ENCODE measurements at regions not wholly inside any gene's neighbourhood (a gene's known extent, or its start where the extent isn't known, plus 50 kb on each side); places are given as distances from the start of the nearest gene placed in this dataset.

DNA sequence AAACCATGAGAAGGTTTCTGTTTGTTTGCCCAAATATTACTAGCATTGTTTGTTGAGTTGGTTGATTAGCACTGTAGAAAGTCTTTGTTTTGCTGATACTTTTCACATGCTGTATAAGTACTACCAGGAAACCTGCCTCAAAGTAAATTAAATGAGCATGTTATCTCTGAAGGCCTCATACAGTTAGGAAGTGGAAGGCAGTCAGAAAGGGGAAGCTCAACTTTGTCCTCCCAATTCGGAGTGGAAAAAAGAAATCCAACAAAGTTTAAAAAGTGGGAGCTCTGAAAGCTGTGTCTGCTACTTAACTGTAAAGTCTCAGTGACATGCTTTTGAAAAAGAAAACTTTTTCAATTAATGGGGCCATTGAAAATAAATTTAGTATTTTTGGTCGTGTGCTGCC is 188.3 kb upstream of the BLID start:
- H3K9me3 Mint-ChIP-seq: peaks cover 2 to 12% (median 8%) of the 10 kb centered on the region in 7 donors
- H3K4me3 Mint-ChIP-seq: no peak overlapping the region
- H3K27ac Mint-ChIP-seq: no peak overlapping the region
- no peaks in the 10 kb centered on the region for H3K4me1 Mint-ChIP-seq
- H3K27me3 Mint-ChIP-seq: peaks cover 6 to 20% (median 11%) of the 10 kb centered on the region in 3 donors
- DNase-seq (no peak), ATAC-seq (ENCODE audit: low read depth in 2 of 2) (no peak)
- H3K36me3 Mint-ChIP-seq: peaks cover 7% of the 10 kb centered on the region in 2 donors

DNA sequence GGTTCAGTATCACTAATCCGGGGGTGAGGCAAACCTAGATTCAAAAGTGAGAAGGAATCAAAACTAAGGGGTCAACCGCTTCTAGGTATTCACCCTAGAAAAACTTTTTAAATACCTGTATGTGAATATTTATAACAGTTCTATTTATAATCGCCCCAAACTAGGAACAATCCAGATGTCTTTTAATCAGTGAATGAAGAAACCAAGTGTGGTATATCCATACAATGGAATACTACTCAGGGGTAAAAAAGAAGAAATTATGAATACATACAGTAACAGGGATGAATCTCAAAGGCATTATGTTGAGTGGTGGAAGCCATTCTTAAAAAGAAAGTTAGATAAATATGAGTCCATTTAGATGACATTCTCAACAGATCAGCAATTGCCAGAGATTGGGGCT is 178.0 kb upstream of the BLID start:
- Mint-ChIP-seq H3K27ac (no peak overlapping the region), H3K9me3 (peaks cover 6 to 32% (median 8%) of the 10 kb centered on the region in 7 donors), H3K4me1 (no peaks in the 10 kb centered on the region), H3K27me3 (no peaks in the 10 kb centered on the region), H3K36me3 (peaks cover 0 to 3% of the 10 kb centered on the region in 2 donors), H3K4me3 (no peak overlapping the region)
- no peak for DNase-seq
- no peak for ATAC-seq (ENCODE audit: low read depth in 2 of 2)

DNA sequence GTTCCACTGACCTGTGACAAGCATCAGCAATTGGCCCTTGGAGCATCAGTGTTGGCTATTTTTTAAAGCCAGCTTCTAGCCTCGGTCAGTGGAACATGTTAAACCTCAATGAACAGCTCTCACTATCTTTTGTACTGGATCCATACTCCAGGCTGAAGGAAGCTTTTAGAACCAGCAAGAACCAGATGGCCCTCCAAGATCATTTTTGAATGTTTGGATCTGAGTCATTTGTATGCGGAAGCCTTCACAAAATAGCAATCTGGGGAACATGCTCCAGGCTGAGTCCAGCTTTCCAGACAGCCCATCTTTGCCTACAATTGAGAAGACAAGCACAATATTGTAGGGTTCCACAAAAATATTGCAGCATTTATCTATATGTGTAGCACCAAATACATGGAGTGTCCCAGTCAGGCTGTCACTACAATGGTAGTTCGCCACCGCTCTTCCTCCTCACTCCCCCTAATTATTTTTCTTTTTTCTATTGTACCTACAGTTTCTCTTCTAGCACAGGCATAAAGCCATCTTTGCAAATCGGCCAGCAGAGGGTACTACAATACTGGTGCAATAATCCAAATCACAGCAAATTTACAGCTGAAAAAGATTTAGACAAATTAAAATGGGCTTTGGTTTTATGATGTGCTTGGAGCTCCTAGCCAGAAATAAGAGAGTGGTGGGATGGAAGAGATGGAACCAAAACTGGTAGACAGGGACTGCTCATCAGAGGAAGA is 177.4 kb upstream of the BLID start:
- Mint-ChIP-seq H3K4me3 (no peak overlapping the region), H3K9me3 (peaks cover 6 to 26% (median 7%) of the 10 kb centered on the region in 7 donors), H3K27me3 (no peaks in the 10 kb centered on the region), H3K36me3 (no peaks in the 10 kb centered on the region), H3K4me1 (no peaks in the 10 kb centered on the region), H3K27ac (no peak overlapping the region)
- no peak for ATAC-seq (ENCODE audit: low read depth in 2 of 2)
- no peak for DNase-seq

DNA sequence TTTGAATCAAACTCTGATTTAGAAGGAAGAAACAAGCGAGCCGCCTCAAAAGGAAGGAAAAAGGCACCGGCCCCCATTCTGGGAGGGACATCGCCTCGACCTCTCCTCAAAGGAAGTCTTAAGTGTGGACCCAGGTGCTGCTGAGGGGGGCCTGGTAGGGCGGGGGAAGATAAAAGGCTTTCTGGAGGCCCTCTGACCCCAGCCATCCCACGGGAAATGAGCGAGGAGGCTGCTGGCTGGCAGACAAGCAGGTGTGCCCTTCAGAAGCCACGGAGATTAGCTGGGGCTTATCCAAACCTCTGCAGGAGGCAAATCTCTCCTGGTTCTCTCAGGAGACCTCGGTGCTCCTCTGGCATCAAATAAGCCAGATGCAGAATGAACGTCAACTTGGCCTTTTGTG is 171.4 kb upstream of the BLID start:
- no peak overlapping the region for H3K27ac Mint-ChIP-seq
- H3K9me3 Mint-ChIP-seq: peaks cover 0 to 2% (median 0%) of the 10 kb centered on the region in 7 donors
- peaks cover 0 to 7% (median 4%) of the 10 kb centered on the region in 3 donors for H3K27me3 Mint-ChIP-seq

DNA sequence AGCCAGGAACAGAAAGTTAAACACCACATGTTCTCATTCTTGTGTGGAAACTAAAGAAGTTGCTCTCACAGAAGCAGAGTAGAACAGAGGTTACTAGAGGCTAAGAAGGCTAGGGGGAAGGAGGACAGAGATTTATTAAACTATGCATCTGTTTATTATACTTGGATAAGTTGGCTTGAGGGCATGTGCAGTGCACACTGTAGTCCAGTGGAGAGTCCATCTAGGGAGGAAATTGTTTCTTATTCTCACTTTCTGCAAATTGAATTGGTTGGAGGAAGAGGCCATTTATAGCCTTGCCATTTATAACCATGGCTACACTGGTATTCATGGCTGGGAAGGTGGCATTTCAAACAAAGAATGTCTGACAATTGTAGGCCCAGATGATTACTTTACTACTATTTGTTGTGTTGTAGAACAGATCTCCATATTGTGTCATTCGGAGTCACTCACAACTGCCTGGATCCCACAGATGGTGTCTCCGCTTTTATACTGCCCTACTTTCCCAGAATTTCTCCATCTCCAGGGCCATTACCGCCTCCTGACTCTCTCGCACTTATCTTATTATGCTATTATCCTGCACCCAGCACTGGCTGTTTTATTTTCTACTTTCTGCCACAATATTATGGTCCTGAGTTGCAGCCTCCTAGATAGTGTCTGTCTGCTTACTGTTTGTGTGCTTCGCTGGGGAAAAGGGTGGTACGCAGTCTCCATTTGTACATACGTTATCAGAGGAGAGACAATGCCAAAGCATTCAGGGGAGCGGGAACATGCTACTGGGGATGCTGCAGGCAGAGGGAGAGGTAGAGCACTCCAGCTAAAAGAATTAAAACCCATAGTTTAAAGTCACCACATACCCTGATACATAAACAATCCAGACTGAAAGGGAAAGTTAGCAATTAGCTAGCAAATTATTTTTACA is 169.3 kb upstream of the BLID start:
- no peaks in the 10 kb centered on the region for H3K36me3 Mint-ChIP-seq
- no peak overlapping the region for H3K4me3 Mint-ChIP-seq
- H3K27ac Mint-ChIP-seq: no peak overlapping the region
- H3K4me1 Mint-ChIP-seq: no peaks in the 10 kb centered on the region
- DNase-seq (no peak), ATAC-seq (ENCODE audit: low read depth in 2 of 2) (no peak)
- peaks cover 4 to 8% (median 7%) of the 10 kb centered on the region in 3 donors for H3K27me3 Mint-ChIP-seq
- peaks cover 0 to 5% (median 0%) of the 10 kb centered on the region in 7 donors for H3K9me3 Mint-ChIP-seq

More for the DNA sequence above, 171.4 kb upstream of the BLID start:
- no peak overlapping the region for H3K4me3 Mint-ChIP-seq
- ATAC-seq (ENCODE audit: low read depth in 2 of 2) (no peak), DNase-seq (no peak)
- H3K4me1 Mint-ChIP-seq: no peaks in the 10 kb centered on the region
- H3K36me3 Mint-ChIP-seq: no peaks in the 10 kb centered on the region

DNA sequence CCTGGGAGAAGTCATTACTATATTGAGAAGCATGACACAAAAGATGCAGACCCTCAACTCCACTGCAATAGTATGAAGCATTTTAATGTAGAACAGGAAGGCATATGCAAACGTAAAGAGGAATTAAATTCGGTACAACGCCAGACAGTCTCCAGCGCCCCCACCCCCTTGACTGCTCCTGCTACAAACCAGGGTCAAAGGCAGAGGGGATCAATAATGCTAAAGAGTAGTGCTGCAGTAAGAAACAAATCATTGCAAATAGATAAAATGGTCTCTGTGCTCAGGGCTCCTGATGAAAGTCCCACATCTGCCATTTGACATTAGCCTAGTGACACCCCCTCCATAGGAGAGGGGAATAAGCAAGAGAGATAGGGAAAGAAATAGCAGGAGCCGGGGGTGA is 164.9 kb upstream of the BLID start:
- Mint-ChIP-seq H3K36me3 (no peaks in the 10 kb centered on the region), H3K4me3 (no peak overlapping the region), H3K4me1 (no peaks in the 10 kb centered on the region), H3K9me3 (peaks cover 0 to 5% (median 0%) of the 10 kb centered on the region in 7 donors), H3K27me3 (peaks cover 0 to 8% (median 4%) of the 10 kb centered on the region in 3 donors), H3K27ac (no peak overlapping the region)
- no peak for DNase-seq
- ATAC-seq (ENCODE audit: low read depth in 2 of 2): no peak

DNA sequence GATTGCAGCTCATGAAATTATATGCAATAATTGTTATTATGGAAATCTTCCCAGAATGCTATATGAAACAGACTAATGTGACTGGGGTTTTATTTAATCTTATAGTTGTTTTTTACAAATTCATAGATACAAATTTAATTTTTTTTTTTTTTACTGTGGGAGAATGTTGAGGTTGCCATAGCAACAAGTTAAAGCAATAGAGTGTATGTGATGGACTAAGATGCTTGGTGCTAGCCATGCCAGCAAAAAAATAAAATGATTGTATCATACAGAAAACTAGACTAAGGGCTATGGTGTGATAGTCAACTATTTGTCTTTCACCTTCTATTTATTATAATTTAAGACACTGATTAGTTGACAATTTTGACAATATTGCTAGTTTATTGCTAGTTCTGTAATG is 163.2 kb upstream of the BLID start:
- no peak overlapping the region for H3K27ac Mint-ChIP-seq
- no peak for DNase-seq
- no peaks in the 10 kb centered on the region for H3K36me3 Mint-ChIP-seq
- H3K27me3 Mint-ChIP-seq: peaks cover 0 to 8% (median 4%) of the 10 kb centered on the region in 3 donors
- no peak overlapping the region for H3K4me3 Mint-ChIP-seq
- no peak for ATAC-seq (ENCODE audit: low read depth in 2 of 2)
- H3K4me1 Mint-ChIP-seq: no peaks in the 10 kb centered on the region
- H3K9me3 Mint-ChIP-seq: peaks cover 0 to 5% (median 0%) of the 10 kb centered on the region in 7 donors

DNA sequence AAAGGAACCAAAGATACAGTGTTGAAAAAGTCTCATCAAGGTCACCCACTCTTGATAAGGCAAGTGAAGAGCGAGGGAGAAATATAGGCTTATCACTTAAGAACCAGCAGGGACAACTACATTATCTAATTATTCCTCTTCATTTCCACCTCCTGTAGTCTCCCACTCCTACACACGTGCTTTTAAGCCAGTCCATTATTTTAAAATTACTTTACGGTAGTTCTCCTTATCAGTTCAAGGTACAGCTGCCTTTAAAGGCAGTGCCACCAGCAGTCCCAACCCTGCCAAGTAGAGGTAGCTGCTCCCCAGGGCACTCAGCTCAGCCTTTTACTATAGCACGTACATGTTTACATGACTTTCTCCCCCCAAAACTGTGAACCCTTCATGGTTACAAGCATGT is 161.5 kb upstream of the BLID start:
- Mint-ChIP-seq H3K4me3 (no peak overlapping the region), H3K27me3 (peaks cover 0 to 11% (median 8%) of the 10 kb centered on the region in 3 donors), H3K27ac (no peak overlapping the region), H3K36me3 (no peaks in the 10 kb centered on the region), H3K9me3 (peaks cover 0 to 5% (median 0%) of the 10 kb centered on the region in 7 donors), H3K4me1 (no peaks in the 10 kb centered on the region)
- ATAC-seq (ENCODE audit: low read depth in 2 of 2) (no peak), DNase-seq (no peak)

DNA sequence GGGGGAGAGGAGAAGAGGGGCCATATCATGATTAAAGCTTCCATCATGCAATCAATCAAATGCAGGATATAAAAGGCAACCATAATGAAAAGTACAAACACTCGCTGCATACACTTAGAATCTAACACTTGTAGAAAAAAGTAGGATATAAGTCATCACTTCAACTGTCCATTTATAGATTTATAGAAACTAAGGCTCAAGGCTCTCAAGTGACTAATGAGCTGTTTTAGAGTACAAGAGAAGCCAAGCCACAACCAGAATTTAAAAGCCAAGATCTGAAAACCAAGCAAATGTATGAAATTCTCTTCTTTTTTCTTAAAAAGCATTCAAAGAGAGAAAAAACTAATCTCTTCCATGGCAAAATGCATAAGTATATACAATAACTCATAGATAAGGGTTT is 160.2 kb upstream of the BLID start:
- no peak overlapping the region for H3K27ac Mint-ChIP-seq
- peaks cover 0 to 5% (median 0%) of the 10 kb centered on the region in 7 donors for H3K9me3 Mint-ChIP-seq
- no peak overlapping the region for H3K4me3 Mint-ChIP-seq
- no peaks in the 10 kb centered on the region for H3K36me3 Mint-ChIP-seq
- DNase-seq: no peak
- peaks cover under 1 to 13% (median 8%) of the 10 kb centered on the region in 3 donors for H3K27me3 Mint-ChIP-seq
- H3K4me1 Mint-ChIP-seq: no peaks in the 10 kb centered on the region
- ATAC-seq (ENCODE audit: low read depth in 2 of 2): no peak

DNA sequence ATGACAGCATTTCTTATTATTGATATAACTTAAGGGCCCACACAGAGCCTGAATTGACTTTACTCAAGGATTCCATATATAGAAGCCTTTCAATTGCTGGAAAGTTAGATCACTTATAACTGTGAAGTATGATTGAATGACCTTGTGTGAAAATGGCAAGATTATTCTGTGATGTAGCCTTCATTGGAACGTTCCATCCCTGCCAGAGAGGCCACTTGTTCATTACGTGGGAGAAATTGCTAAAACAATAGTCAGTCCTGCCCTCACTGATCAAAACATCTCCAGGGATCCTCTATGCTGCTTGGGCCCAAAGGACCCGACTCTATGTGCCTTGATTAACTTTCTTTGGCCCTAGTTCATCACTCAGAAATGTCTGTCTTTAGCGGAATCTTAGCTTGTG is 159.5 kb upstream of the BLID start:
- ATAC-seq (ENCODE audit: low read depth in 2 of 2) (no peak), DNase-seq (no peak)
- Mint-ChIP-seq H3K27me3 (peaks cover 2 to 13% (median 8%) of the 10 kb centered on the region in 3 donors), H3K4me3 (no peak overlapping the region), H3K4me1 (no peaks in the 10 kb centered on the region), H3K9me3 (no peaks in the 10 kb centered on the region), H3K27ac (no peak overlapping the region), H3K36me3 (no peaks in the 10 kb centered on the region)

DNA sequence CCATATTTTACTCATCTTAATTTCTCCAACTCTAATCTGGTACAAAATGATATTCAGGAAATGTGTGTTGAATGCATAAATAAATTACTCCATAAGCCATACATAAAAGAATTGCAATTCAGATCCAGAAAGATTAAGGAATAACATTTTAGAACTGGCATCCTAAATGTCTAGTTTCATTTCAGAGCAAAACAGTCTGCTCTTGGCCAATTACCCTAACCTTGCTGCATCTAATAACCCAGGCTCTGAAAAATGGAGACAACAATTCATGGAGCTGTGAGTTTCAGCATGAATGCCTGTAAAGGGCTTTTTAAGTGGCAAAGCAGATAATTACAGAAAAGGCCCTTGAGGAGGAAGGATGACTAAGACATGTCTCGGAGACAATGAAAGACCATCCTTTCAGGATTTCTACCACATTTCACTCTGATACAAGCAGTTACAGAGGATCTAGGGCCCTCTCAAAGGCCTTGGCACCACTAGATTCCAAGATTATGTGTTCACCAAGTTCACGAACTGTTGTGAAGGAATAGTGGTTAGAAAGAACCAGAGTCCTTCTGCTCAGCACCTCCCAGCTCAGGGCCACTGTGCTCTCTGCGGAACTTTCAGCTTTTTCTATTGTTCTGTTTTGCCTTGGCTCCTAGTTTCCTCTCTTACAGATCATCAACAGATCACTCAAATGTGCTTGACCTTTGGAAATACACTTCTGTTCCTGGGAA is 157.6 kb upstream of the BLID start:
- Mint-ChIP-seq H3K4me3 (no peak overlapping the region), H3K9me3 (no peaks in the 10 kb centered on the region), H3K27me3 (peaks cover 0 to 13% (median 8%) of the 10 kb centered on the region in 3 donors), H3K4me1 (no peaks in the 10 kb centered on the region), H3K27ac (no peak overlapping the region), H3K36me3 (no peaks in the 10 kb centered on the region)
- ATAC-seq (ENCODE audit: low read depth in 2 of 2) (no peak), DNase-seq (no peak)

DNA sequence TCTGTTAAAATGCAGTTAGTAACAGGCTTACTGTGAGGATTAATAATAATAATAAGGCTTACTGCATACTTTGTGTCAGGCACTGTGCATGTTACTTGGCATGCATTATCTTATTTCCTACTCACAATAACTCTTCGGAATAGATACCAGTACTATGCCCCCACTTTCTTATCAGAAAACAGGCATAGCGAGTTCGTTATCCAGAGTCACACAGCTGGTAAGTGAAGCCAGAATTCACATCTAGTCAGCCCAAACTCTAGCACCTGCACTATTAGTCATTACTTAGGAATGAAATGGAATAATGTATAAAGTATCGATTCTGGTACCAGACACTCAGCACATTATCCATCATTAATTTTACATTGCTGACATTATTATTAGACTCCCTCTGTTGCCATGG is 155.7 kb upstream of the BLID start:
- H3K9me3 Mint-ChIP-seq: no peaks in the 10 kb centered on the region
- no peaks in the 10 kb centered on the region for H3K36me3 Mint-ChIP-seq
- H3K4me1 Mint-ChIP-seq: no peaks in the 10 kb centered on the region
- ATAC-seq (ENCODE audit: low read depth in 2 of 2) (no peak), DNase-seq (no peak)
- H3K27ac Mint-ChIP-seq: no peak overlapping the region
- peaks cover 7 to 15% (median 8%) of the 10 kb centered on the region in 3 donors for H3K27me3 Mint-ChIP-seq
- no peak overlapping the region for H3K4me3 Mint-ChIP-seq

DNA sequence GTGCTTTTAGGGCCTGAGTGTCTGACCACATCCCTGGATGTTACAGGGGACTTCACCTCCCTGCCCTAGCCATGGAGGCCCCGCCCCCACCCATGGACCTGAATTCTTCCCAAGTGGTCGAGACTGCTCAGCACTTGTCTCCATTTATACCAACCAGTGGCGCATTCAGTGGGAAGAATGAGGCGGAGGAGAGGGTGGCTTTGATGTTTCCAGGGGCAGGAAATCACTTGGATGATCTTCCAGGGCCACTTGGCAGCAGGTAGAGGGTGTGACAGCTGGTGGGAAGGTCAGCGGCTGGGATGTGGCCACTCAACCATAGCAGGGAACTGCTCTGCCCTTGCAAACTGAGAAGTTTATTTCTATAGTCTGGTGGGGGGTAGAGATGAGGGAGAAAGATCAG is 155.1 kb upstream of the BLID start:
- DNase-seq: no peak
- Mint-ChIP-seq H3K4me1 (no peaks in the 10 kb centered on the region), H3K36me3 (no peaks in the 10 kb centered on the region), H3K27ac (no peak overlapping the region), H3K9me3 (no peaks in the 10 kb centered on the region), H3K27me3 (peaks cover 7 to 21% (median 8%) of the 10 kb centered on the region in 3 donors), H3K4me3 (no peak overlapping the region)
- ATAC-seq (ENCODE audit: low read depth in 2 of 2): no peak
